OCI-LY3 (cell line): ENCODE measurements at regions not wholly inside any gene's neighbourhood (a gene's known extent, or its start where the extent isn't known, plus 50 kb on each side); places are given as distances from the start of the nearest gene placed in this dataset.

ENCODE experiments used
- H2AFZ ChIP-seq: fragments of 200-600, 300-600 bp; shearing (Covaris generic); 2 replicates; pipeline ENCODE4 v1.6.0; 2014; ENCODE audit warnings: antibody characterized with exemption, low read depth, low read length
- H3K27ac ChIP-seq: fragments of 200-600, 300-600 bp; sonication (generic); 2 replicates; pipeline ENCODE4 v1.5.1; 2014; ENCODE audit warnings: mild to moderate bottlenecking, low read length, moderate library complexity, mixed read lengths
- H3K27me3 ChIP-seq: fragments of 200-600, 300-600 bp; sonication (generic); 2 replicates; pipeline ENCODE4 v1.6.1; 2014; ENCODE audit warnings: low read depth, low read length, mixed read lengths
- H3K36me3 ChIP-seq: fragments of 200-600, 300-600 bp; sonication (generic); replicated peaks from 2 replicates; pipeline ENCODE3; 2014; ENCODE audit warnings: low read depth, low read length, mixed read lengths
- H3K4me1 ChIP-seq: fragments of 300-600, 200-600 bp; sonication (generic); 2 replicates; pipeline ENCODE4 v1.6.1; 2014; ENCODE audit warnings: low read length, mixed read lengths
- H3K4me2 ChIP-seq: fragments of 200-600, 300-600 bp; sonication (generic); 2 replicates; pipeline ENCODE4 v1.6.1; 2014; ENCODE audit warnings: low read length, mixed read lengths
- H3K4me3 ChIP-seq: fragments of 300-600, 200-600 bp; sonication (generic); 2 replicates; pipeline ENCODE4 v1.5.1; 2014; ENCODE audit warnings: antibody characterized with exemption, mild to moderate bottlenecking, low read length, moderate library complexity
- H3K79me2 ChIP-seq: fragments of 300-600, 200-600 bp; shearing (Covaris generic); 2 replicates; pipeline ENCODE4 v1.6.1; 2014; ENCODE audit warnings: mild to moderate bottlenecking, low read length, mixed read lengths
- H3K9ac ChIP-seq: fragments of 300-600, 200-600 bp; shearing (Covaris generic); 2 replicates; pipeline ENCODE4 v1.6.0; 2014; ENCODE audit warnings: mild to moderate bottlenecking, low read length, moderate library complexity
- H3K9me3 ChIP-seq: fragments of 200-600, 300-600 bp; shearing (Covaris generic); 2 replicates; pipeline ENCODE4 v1.6.1; 2014; ENCODE audit warnings: low read length, mixed read lengths; ENCODE audit not compliant: insufficient read depth
- H4K20me1 ChIP-seq: fragments of 200-600, 300-600 bp; sonication (generic); 2 replicates; pipeline ENCODE4 v1.6.1; 2016; ENCODE audit warnings: low read length, mixed read lengths; ENCODE audit not compliant: insufficient read depth
- EZH2phosphoT487 ChIP-seq: fragments of 200-600 bp; shearing (Covaris generic); IDR thresholded peaks from 2 replicates; pipeline ENCODE4 v1.6.1; 2018; ENCODE audit warnings: antibody characterized with exemption, mixed run types, low read depth
- TF ChIP-seq, protein P1 (sequence below): fragments of 200-600, 300-600 bp; sonication (generic); IDR thresholded peaks from 2 replicates; pipeline ENCODE4 v1.5.1; 2014; ENCODE audit warnings: antibody characterized with exemption, low read length, low read depth

DNA sequence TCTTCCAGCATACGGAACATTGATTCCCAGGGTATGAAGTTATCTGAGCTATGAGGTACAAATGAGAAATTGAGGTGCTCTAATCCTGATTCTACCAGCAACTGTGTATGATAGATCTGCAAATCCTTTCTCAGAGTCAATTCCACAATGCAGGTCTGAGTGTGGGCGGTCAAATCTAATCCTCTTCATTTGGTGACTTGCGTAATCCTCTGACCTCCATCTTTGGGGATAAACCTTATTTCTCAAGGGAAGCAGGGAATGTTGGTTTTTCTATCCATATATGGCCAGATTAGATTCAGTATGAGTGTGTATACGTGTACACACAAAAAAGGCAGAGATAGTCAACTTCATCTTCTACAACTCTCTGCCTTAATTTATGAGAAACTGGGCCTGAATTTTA, 348.4 kb upstream of the IL12A start:
- H3K27ac ChIP-seq = no peak overlapping the region
- H3K79me2 ChIP-seq = no peaks in the 10 kb centered on the region
- no peak overlapping the region for H2AFZ ChIP-seq
- no peaks in the 10 kb centered on the region for H3K9me3 ChIP-seq
- no peaks in the 10 kb centered on the region for H3K36me3 ChIP-seq
- TF ChIP-seq, protein P1, sequence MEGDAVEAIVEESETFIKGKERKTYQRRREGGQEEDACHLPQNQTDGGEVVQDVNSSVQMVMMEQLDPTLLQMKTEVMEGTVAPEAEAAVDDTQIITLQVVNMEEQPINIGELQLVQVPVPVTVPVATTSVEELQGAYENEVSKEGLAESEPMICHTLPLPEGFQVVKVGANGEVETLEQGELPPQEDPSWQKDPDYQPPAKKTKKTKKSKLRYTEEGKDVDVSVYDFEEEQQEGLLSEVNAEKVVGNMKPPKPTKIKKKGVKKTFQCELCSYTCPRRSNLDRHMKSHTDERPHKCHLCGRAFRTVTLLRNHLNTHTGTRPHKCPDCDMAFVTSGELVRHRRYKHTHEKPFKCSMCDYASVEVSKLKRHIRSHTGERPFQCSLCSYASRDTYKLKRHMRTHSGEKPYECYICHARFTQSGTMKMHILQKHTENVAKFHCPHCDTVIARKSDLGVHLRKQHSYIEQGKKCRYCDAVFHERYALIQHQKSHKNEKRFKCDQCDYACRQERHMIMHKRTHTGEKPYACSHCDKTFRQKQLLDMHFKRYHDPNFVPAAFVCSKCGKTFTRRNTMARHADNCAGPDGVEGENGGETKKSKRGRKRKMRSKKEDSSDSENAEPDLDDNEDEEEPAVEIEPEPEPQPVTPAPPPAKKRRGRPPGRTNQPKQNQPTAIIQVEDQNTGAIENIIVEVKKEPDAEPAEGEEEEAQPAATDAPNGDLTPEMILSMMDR = no peak
- TF ChIP-seq EZH2phosphoT487 = no peak
- no peaks in the 10 kb centered on the region for H4K20me1 ChIP-seq
- no peak overlapping the region for H3K4me2 ChIP-seq
- H3K27me3 ChIP-seq = no peaks in the 10 kb centered on the region
- no peak overlapping the region for H3K9ac ChIP-seq
- H3K4me3 ChIP-seq = no peak overlapping the region
- peaks cover 6% of the 10 kb centered on the region; the same call in 1 of the 2 replicates for H3K4me1 ChIP-seq

DNA sequence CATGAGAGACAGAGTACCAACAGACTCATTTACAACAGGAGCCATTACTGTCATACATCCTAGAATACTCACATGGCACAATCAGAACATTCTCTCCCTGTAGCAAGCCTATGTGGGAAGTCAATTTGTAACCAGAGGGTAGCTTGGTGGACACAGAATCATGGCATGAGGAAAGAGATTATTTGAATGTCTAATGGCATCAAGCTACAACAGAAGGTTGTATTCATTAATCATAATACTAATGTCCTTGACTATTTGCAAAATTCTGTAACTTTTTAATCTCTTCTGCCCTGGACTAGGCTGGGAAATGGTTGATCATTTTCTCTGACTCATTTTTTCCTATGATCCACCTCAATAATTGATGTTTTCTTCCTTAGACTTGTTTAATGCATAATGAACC, 345.2 kb upstream of the IL12A start:
- TF ChIP-seq EZH2phosphoT487 = no peak
- TF ChIP-seq, protein P1 = no peak

DNA sequence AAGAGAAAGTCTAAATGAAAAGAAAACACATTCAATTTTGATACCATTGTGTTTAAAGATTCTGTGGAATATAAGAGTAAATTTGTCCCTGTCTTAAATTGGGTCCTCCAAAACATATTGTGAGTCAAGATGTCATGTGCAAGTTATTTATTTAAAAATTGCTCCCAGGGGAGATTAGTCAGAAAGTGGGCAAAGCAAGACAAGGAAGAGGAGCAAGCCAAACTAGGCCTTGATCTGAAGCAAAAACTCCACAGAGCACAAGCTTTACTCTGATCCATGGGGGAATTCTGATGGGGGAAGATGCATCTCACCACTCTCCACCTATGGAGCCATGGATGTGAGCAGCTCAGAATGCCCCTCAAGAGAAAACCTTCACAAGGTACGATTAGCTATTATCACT, 342.8 kb upstream of the IL12A start:
- Histone ChIP-seq H4K20me1 (no peaks in the 10 kb centered on the region), H3K9ac (no peak overlapping the region), H3K36me3 (no peaks in the 10 kb centered on the region), H3K4me2 (no peak overlapping the region), H3K79me2 (no peaks in the 10 kb centered on the region), H3K27me3 (no peaks in the 10 kb centered on the region), H3K27ac (no peak overlapping the region), H3K4me1 (peaks cover 6% of the 10 kb centered on the region; the same call in 1 of the 2 replicates), H2AFZ (no peak overlapping the region), H3K9me3 (no peaks in the 10 kb centered on the region), H3K4me3 (no peak overlapping the region)
- TF ChIP-seq EZH2phosphoT487 = no peak
- TF ChIP-seq, protein P1 = no peak

More for the DNA sequence above, 345.2 kb upstream of the IL12A start:
- H3K27me3 ChIP-seq = no peaks in the 10 kb centered on the region
- no peak overlapping the region for H3K4me3 ChIP-seq
- H3K27ac ChIP-seq = no peak overlapping the region
- no peaks in the 10 kb centered on the region for H3K79me2 ChIP-seq
- no peak overlapping the region for H3K4me2 ChIP-seq
- H3K9ac ChIP-seq = no peak overlapping the region
- H3K36me3 ChIP-seq = no peaks in the 10 kb centered on the region
- no peak overlapping the region for H2AFZ ChIP-seq
- no peaks in the 10 kb centered on the region for H3K9me3 ChIP-seq
- no peaks in the 10 kb centered on the region for H4K20me1 ChIP-seq
- H3K4me1 ChIP-seq = peaks cover 6% of the 10 kb centered on the region; the same call in 1 of the 2 replicates

DNA sequence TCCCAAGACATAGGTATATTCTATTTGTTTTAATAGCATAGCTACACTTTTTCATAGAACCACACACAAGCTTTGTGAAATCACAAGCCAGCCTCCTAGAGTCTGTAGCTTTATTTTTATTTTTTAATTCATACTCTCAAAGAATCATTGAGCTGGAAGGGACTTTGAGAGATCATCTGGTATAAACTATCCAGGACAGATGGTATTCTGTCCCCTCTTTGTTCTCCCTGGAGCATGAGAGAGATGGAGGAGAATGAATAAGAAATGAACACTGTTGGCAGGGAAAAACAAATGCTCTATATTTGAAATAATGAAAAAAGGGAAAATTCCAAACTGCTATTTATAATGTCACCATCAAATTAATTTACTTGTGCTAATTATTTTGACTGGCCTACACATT, 338.7 kb upstream of the IL12A start:
- Histone ChIP-seq H3K79me2 (no peaks in the 10 kb centered on the region), H4K20me1 (no peaks in the 10 kb centered on the region), H2AFZ (no peak overlapping the region), H3K4me2 (no peak overlapping the region), H3K9ac (no peak overlapping the region), H3K36me3 (no peaks in the 10 kb centered on the region), H3K27me3 (peaks cover 2% of the 10 kb centered on the region; the same call in 1 of the 2 replicates), H3K9me3 (no peaks in the 10 kb centered on the region), H3K4me3 (no peak overlapping the region), H3K4me1 (no peaks in the 10 kb centered on the region), H3K27ac (no peak overlapping the region)
- no peak for TF ChIP-seq EZH2phosphoT487
- TF ChIP-seq, protein P1 = no peak
